ENCODE measurements at regions not wholly inside any gene's neighbourhood (a gene's known extent, or its start where the extent isn't known, plus 50 kb on each side); places are given as distances from the start of the nearest gene placed in this dataset.
A peak's percentile ranks its signal among the peaks of the same experiment; 100 is the strongest.

DNA sequence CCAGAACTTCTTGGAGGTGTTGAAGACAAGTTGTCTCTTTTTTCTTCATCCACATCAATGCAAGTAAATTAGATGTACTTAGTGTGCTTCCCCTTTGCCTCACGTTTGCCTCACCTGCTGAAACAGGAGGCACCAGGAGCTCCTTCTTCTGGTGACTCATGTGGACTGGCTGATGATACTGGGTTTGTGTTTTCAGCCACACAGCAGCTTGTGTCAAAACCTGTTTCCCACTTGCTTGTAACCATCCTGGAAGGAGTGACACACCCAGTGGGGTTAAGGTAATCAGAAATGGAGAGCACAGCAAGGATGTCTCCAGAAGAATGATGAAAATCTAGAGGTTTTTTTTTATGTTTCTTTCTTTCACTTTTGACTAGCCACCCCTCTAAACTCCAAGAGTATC lies 143.3 kb upstream of the RBMS3 start:
- H3K27me3 ChIP-seq (ENCODE audit: insufficient read depth, low read length) = no peaks in the 10 kb centered on the region
- H3K27ac ChIP-seq (ENCODE audit: low read depth, low read length, poor library complexity, severe bottlenecking) = peak overlapping the region; percentile 12
- H3K9ac ChIP-seq (ENCODE audit: low read length) = peak overlapping the region; percentile 8; the same call in 1 of the 2 replicates
- H3K9me2 ChIP-seq (ENCODE audit: low read depth, low read length) = no peaks in the 10 kb centered on the region
- H3K4me2 ChIP-seq (ENCODE audit: low read length) = peak overlapping the region; percentile 41
- H3K9me3 ChIP-seq (ENCODE audit: low read length) = no peaks in the 10 kb centered on the region
- H3K4me1 ChIP-seq (ENCODE audit: insufficient read depth, low read length, severe bottlenecking) = peaks cover 66% of the 10 kb centered on the region
- TF ChIP-seq EZH2 (IDR thresholded peaks at IDR 0.05; ENCODE audit: borderline replicate concordance, low read length) = no peak
- TF ChIP-seq, protein P1, sequence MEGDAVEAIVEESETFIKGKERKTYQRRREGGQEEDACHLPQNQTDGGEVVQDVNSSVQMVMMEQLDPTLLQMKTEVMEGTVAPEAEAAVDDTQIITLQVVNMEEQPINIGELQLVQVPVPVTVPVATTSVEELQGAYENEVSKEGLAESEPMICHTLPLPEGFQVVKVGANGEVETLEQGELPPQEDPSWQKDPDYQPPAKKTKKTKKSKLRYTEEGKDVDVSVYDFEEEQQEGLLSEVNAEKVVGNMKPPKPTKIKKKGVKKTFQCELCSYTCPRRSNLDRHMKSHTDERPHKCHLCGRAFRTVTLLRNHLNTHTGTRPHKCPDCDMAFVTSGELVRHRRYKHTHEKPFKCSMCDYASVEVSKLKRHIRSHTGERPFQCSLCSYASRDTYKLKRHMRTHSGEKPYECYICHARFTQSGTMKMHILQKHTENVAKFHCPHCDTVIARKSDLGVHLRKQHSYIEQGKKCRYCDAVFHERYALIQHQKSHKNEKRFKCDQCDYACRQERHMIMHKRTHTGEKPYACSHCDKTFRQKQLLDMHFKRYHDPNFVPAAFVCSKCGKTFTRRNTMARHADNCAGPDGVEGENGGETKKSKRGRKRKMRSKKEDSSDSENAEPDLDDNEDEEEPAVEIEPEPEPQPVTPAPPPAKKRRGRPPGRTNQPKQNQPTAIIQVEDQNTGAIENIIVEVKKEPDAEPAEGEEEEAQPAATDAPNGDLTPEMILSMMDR (IDR thresholded peaks at IDR 0.05; ENCODE audit: low read length) = peak; percentile 30; the same call in 1 of the 2 replicates
- peaks cover 5% of the 10 kb centered on the region; the same call in 1 of the 2 replicates for H3F3A ChIP-seq (ENCODE audit: insufficient read depth, low read length)
- H3K4me3 ChIP-seq (ENCODE audit: low read depth, low read length, poor library complexity, severe bottlenecking) = no peak overlapping the region
- no peaks in the 10 kb centered on the region for H3K36me3 ChIP-seq (ENCODE audit: insufficient read depth, low read length)
- H4K20me1 ChIP-seq (ENCODE audit: insufficient read depth, low read length) = no peaks in the 10 kb centered on the region
- H2AFZ ChIP-seq (ENCODE audit: low read length) = no peak overlapping the region; the same call in 1 of the 2 replicates
- H3K79me2 ChIP-seq (ENCODE audit: insufficient read depth, low read length) = no peaks in the 10 kb centered on the region

DNA sequence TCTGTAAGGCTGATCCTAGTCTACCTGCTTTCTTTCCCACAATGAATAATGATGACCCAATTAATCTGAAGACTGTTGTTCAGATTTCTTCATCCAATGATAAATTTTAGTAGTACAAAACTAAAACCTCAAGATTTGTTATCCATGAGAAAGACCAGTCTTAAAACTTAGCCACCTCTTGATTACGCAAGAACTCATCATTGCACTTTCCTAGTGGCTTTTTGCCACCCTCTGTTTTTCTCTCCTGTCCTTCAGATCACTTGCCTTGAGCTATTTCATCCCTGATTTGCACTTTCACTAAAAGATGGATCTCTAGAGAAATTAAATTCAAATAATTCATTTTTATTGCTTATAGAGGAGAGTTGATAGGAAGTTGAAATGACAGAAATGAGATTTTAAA lies 142.7 kb upstream of the RBMS3 start:
- Histone ChIP-seq H3K9me2 (ENCODE audit: low read depth, low read length) (no peaks in the 10 kb centered on the region), H3K36me3 (ENCODE audit: insufficient read depth, low read length) (no peaks in the 10 kb centered on the region), H3K27ac (ENCODE audit: low read depth, low read length, poor library complexity, severe bottlenecking) (peak overlapping the region; percentile 3), H4K20me1 (ENCODE audit: insufficient read depth, low read length) (no peaks in the 10 kb centered on the region), H3F3A (ENCODE audit: insufficient read depth, low read length) (peaks cover 5% of the 10 kb centered on the region; the same call in 1 of the 2 replicates), H3K4me1 (ENCODE audit: insufficient read depth, low read length, severe bottlenecking) (peaks cover 66% of the 10 kb centered on the region), H2AFZ (ENCODE audit: low read length) (no peak overlapping the region), H3K27me3 (ENCODE audit: insufficient read depth, low read length) (no peaks in the 10 kb centered on the region), H3K4me3 (ENCODE audit: low read depth, low read length, poor library complexity, severe bottlenecking) (no peak overlapping the region), H3K9ac (ENCODE audit: low read length) (no peak overlapping the region), H3K4me2 (ENCODE audit: low read length) (0 out of 2 replicates have a peak overlapping the region, but pooled peaks have one; percentile 3), H3K9me3 (ENCODE audit: low read length) (no peaks in the 10 kb centered on the region), H3K79me2 (ENCODE audit: insufficient read depth, low read length) (no peaks in the 10 kb centered on the region)
- TF ChIP-seq, protein P1 (IDR thresholded peaks at IDR 0.05; ENCODE audit: low read length) = no peak
- no peak for TF ChIP-seq EZH2 (IDR thresholded peaks at IDR 0.05; ENCODE audit: borderline replicate concordance, low read length)

DNA sequence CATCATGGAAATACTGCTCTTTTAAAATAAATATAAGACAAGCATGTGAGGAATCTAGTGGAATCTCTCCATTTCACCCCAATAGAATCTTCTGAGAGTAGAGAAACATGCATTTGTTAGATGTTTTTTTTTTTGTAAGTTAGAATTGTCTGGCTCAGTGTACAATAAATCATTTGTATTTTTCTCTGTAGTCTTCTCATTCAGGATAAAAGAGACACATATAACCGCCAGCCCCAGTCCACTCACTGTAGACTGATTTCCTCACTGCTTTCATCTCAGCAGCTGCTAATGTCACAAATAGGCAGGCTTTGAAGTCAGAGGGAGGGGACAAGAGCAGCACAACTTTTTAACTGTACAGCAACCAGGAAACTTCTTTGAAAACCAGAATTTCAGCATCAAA lies 140.2 kb upstream of the RBMS3 start:
- H3K4me2 ChIP-seq (ENCODE audit: low read length) = peak overlapping the region; percentile 50
- peak overlapping the region; percentile 93 for H3K27ac ChIP-seq (ENCODE audit: low read depth, low read length, poor library complexity, severe bottlenecking)
- H4K20me1 ChIP-seq (ENCODE audit: insufficient read depth, low read length) = no peaks in the 10 kb centered on the region
- no peak for TF ChIP-seq EZH2 (IDR thresholded peaks at IDR 0.05; ENCODE audit: borderline replicate concordance, low read length)
- TF ChIP-seq, protein P1 (IDR thresholded peaks at IDR 0.05; ENCODE audit: low read length) = no peak
- peaks cover 5% of the 10 kb centered on the region; the same call in 1 of the 2 replicates for H3F3A ChIP-seq (ENCODE audit: insufficient read depth, low read length)
- peaks cover 85% of the 10 kb centered on the region for H3K4me1 ChIP-seq (ENCODE audit: insufficient read depth, low read length, severe bottlenecking)
- no peaks in the 10 kb centered on the region for H3K36me3 ChIP-seq (ENCODE audit: insufficient read depth, low read length)
- H3K27me3 ChIP-seq (ENCODE audit: insufficient read depth, low read length) = no peaks in the 10 kb centered on the region
- no peaks in the 10 kb centered on the region for H3K9me2 ChIP-seq (ENCODE audit: low read depth, low read length)
- H3K4me3 ChIP-seq (ENCODE audit: low read depth, low read length, poor library complexity, severe bottlenecking) = peak overlapping the region; percentile 9
- H3K79me2 ChIP-seq (ENCODE audit: insufficient read depth, low read length) = no peaks in the 10 kb centered on the region
- H3K9ac ChIP-seq (ENCODE audit: low read length) = peak overlapping the region; percentile 54
- H3K9me3 ChIP-seq (ENCODE audit: low read length) = no peaks in the 10 kb centered on the region
- no peak overlapping the region for H2AFZ ChIP-seq (ENCODE audit: low read length)
